Osteocyte (in vitro differentiated cells): ENCODE measurements at regions not wholly inside any gene's neighbourhood (a gene's known extent, or its start where the extent isn't known, plus 50 kb on each side); places are given as distances from the start of the nearest gene placed in this dataset.
"Not testable (repeated sequence)": the region's sequence is repeated elsewhere in the genome, so short reads cannot be mapped to it uniquely, and the experiment has no call there.

ENCODE experiments used
- DNase-seq: peaks from one replicate; pipeline ENCODE4 v3.0.0; 2021; ENCODE audit warnings: mixed read lengths; ENCODE audit not compliant: unreplicated experiment; ENCODE audit errors: extremely low spot score
- H3K27ac Mint-ChIP-seq: one replicate; pipeline ENCODE4 v1.8.0; 2021; ENCODE audit warnings: mild to moderate bottlenecking, mixed read lengths; ENCODE audit not compliant: unreplicated experiment
- H3K27me3 Mint-ChIP-seq: one replicate; pipeline ENCODE4 v1.8.0; 2021; ENCODE audit warnings: mixed read lengths; ENCODE audit not compliant: unreplicated experiment
- H3K36me3 Mint-ChIP-seq: one replicate; pipeline ENCODE4 v1.8.0; 2021; ENCODE audit warnings: mixed read lengths; ENCODE audit not compliant: unreplicated experiment
- H3K4me1 Mint-ChIP-seq: one replicate; pipeline ENCODE4 v1.8.0; 2021; ENCODE audit warnings: mixed read lengths; ENCODE audit not compliant: unreplicated experiment
- H3K4me3 Mint-ChIP-seq: one replicate; pipeline ENCODE4 v1.8.0; 2021; ENCODE audit warnings: mild to moderate bottlenecking, moderate library complexity, mixed read lengths; ENCODE audit not compliant: unreplicated experiment
- H3K9me3 Mint-ChIP-seq: one replicate; pipeline ENCODE4 v1.8.0; 2021; ENCODE audit warnings: mixed read lengths; ENCODE audit not compliant: unreplicated experiment
- TF ChIP-seq, protein P1 (sequence below): fragments of 200-600 bp; sonication (generic); IDR thresholded peaks from 2 replicates; pipeline ENCODE4 v1.5.0; 2021; ENCODE audit warnings: antibody characterized with exemption, mild to moderate bottlenecking, moderate library complexity

DNA sequence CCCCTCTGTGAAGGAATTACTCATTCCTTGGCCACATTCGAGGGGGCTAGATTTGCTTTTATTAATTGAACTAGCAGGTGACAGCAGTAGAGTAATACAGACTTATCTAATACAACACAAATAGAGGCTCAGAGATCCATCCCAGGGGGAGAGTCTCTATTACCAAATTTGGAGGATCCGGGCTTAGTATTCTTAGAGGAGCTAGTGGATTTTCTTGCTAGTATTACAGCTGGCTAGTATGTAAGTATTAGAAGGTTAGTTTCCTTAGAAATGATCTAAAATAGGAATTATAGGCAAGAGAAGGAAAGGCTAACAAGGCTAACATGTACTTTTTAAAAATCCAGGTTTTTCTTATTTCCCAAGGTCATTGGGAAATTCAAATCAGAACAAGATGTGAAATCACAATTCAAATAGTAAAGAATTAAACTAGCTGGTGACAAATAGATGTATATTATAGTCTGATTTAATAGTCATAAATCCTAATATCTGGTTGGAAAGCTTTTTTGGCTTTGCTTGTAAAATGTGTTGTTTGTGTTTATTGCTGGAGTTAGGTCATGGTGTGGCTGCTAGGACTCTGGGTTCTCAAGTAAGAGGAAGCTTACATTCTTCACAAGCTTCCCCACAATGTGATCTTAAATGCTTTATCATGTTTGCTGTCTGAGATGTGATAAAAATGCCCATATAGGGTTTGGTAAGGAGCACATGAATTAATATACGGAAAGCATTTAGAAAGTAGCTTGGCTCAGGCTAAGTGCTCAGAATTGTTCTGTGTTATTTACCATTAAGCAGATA lies 160.4 kb upstream of the MPDZ start:
- H3K36me3 Mint-ChIP-seq: no peaks in the 10 kb centered on the region
- no peak for DNase-seq
- H3K27me3 Mint-ChIP-seq: peaks cover 42% of the 10 kb centered on the region
- no peaks in the 10 kb centered on the region for H3K9me3 Mint-ChIP-seq
- H3K4me3 Mint-ChIP-seq: no peak overlapping the region
- TF ChIP-seq, protein P1, sequence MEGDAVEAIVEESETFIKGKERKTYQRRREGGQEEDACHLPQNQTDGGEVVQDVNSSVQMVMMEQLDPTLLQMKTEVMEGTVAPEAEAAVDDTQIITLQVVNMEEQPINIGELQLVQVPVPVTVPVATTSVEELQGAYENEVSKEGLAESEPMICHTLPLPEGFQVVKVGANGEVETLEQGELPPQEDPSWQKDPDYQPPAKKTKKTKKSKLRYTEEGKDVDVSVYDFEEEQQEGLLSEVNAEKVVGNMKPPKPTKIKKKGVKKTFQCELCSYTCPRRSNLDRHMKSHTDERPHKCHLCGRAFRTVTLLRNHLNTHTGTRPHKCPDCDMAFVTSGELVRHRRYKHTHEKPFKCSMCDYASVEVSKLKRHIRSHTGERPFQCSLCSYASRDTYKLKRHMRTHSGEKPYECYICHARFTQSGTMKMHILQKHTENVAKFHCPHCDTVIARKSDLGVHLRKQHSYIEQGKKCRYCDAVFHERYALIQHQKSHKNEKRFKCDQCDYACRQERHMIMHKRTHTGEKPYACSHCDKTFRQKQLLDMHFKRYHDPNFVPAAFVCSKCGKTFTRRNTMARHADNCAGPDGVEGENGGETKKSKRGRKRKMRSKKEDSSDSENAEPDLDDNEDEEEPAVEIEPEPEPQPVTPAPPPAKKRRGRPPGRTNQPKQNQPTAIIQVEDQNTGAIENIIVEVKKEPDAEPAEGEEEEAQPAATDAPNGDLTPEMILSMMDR: no peak
- H3K27ac Mint-ChIP-seq: no peak overlapping the region
- H3K4me1 Mint-ChIP-seq: no peaks in the 10 kb centered on the region

DNA sequence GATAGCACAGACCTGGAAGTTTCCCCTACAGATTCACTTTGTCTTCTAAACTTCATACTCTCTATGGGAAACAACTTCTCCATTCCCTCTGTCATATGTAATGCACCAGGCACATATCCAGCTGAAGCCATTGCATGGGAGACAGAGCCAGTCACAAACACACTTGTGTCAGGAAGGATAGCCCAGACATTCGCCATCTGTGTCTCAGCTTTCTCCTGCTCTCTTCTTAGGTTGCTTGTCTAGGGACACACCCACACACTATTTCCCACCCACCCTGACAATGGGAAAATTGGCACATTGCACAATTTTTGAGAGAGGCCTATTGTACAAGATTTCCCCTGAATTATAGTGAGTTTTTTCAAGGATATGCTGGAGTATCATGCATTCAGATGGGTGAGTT lies 158.4 kb upstream of the MPDZ start:
- DNase-seq: no peak
- peaks cover 26% of the 10 kb centered on the region for H3K27me3 Mint-ChIP-seq
- H3K27ac Mint-ChIP-seq: no peak overlapping the region
- H3K36me3 Mint-ChIP-seq: no peaks in the 10 kb centered on the region
- TF ChIP-seq, protein P1: no peak
- no peaks in the 10 kb centered on the region for H3K9me3 Mint-ChIP-seq
- H3K4me3 Mint-ChIP-seq: no peak overlapping the region
- no peaks in the 10 kb centered on the region for H3K4me1 Mint-ChIP-seq

DNA sequence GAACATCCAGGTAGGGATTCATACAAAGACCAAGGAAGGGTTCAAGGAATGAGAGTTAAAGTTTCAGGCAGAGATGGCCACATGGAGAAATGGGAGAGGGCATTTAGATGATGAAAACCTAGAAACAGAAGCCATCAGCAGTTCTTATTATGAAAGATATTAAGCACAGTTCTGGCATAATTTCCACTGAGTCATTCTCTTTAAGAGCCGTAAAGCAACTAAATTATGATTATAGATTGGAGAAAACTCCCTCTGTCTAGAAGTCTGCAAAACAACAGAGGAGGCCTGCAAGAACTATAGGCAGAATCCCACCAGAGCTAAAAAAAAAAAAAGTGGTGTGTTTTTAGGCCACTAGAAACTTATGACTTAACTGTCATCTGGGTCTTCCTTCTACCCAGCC lies 157.1 kb upstream of the MPDZ start:
- H3K27me3 Mint-ChIP-seq: peaks cover 16% of the 10 kb centered on the region
- H3K9me3 Mint-ChIP-seq: no peaks in the 10 kb centered on the region
- H3K27ac Mint-ChIP-seq: no peak overlapping the region
- H3K36me3 Mint-ChIP-seq: no peaks in the 10 kb centered on the region
- H3K4me3 Mint-ChIP-seq: no peak overlapping the region
- no peak for DNase-seq
- TF ChIP-seq, protein P1: no peak
- H3K4me1 Mint-ChIP-seq: no peaks in the 10 kb centered on the region

DNA sequence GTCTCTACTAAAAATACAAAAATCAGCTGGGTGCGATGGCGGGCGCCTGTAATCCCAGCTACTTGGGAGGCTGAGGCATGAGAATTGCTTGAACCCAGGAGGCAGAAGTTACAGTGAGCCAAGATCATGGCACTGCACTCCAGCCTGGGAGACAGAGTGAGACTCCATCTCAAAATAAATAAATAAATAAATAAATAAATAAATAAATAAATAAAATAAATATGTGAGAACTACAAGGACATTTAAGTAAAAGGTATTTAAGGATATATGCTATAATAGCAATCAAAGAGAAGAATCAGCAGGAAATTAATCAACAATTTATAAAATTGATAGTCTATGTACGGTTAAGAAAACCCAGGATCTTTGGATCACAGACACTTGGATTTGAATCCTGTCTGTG lies 154.0 kb upstream of the MPDZ start:
- H3K4me1 Mint-ChIP-seq, H3K36me3 Mint-ChIP-seq, H3K27ac Mint-ChIP-seq, H3K4me3 Mint-ChIP-seq, DNase-seq, H3K9me3 Mint-ChIP-seq: not testable (repeated sequence)
- H3K27me3 Mint-ChIP-seq: peaks cover 28% of the 10 kb centered on the region

DNA sequence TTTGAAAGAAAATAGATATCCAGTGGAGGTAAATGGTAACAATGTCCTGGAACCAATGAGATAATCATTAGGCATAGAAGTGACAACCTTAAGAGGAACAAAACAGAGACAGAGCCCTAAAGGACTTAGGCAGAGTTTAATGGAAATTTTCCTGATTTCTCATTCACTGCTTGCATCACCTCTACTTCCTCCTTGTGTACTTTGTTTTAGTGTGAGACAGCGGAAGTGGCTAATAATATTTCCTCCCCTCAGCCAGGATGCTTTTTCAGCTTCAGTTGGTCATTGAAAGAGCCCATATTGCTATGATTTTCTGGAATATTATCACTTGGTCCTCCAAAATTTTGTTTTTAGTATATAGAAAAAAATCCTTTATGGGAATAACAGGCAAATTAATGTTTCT lies 153.4 kb upstream of the MPDZ start:
- Mint-ChIP-seq H3K9me3 (no peaks in the 10 kb centered on the region), H3K4me1 (no peaks in the 10 kb centered on the region), H3K27me3 (peaks cover 28% of the 10 kb centered on the region), H3K27ac (no peak overlapping the region), H3K4me3 (no peak overlapping the region), H3K36me3 (no peaks in the 10 kb centered on the region)
- no peak for DNase-seq
- TF ChIP-seq, protein P1: no peak
